ENCODE measurements at regions not wholly inside any gene's neighbourhood (a gene's known extent, or its start where the extent isn't known, plus 50 kb on each side); places are given as distances from the start of the nearest gene placed in this dataset.

- TF ChIP-seq RAD21 (IDR thresholded peaks at IDR 0.05; ENCODE audit: low read depth) (no peak), TEAD4 (IDR thresholded peaks at IDR 0.05) (no peak), REST (IDR thresholded peaks at IDR 0.05; ENCODE audit: low read depth) (no peak), CEBPB (IDR thresholded peaks at IDR 0.05) (no peak), NFIC (IDR thresholded peaks at IDR 0.05) (no peak), TAF1 (IDR thresholded peaks at IDR 0.05; ENCODE audit: low read depth) (no peak), EGR1 (IDR thresholded peaks at IDR 0.05) (no peak), ZBTB7A (IDR thresholded peaks at IDR 0.05; ENCODE audit: low read depth) (no peak), EP300 (IDR thresholded peaks at IDR 0.05; ENCODE audit: borderline replicate concordance) (no peak), USF1 (IDR thresholded peaks at IDR 0.05) (no peak), YY1 (IDR thresholded peaks at IDR 0.05; ENCODE audit: low read depth) (no peak)
Measured at GRCh38 chr4:34043131-34043530, 2201.2 kb downstream of the ARAP2 start.

GRCh38 chr4:34046580-34046979 lies 2197.7 kb downstream of the ARAP2 start:
- TF ChIP-seq YY1 (IDR thresholded peaks at IDR 0.05; ENCODE audit: low read depth) (no peak), CEBPB (IDR thresholded peaks at IDR 0.05) (peak; percentile 27; the same call in 1 of the 2 replicates), EP300 (IDR thresholded peaks at IDR 0.05; ENCODE audit: borderline replicate concordance) (no peak)

- TF ChIP-seq FOXM1 (IDR thresholded peaks at IDR 0.05; ENCODE audit: borderline replicate concordance, low read depth) (no peak), TCF12 (IDR thresholded peaks at IDR 0.05; ENCODE audit: low read depth) (no peak), NFIC (IDR thresholded peaks at IDR 0.05) (no peak), USF1 (IDR thresholded peaks at IDR 0.05) (no peak), CREB1 (IDR thresholded peaks at IDR 0.05; ENCODE audit: low read depth) (no peak), ZBTB7A (IDR thresholded peaks at IDR 0.05; ENCODE audit: low read depth) (no peak), TAF1 (IDR thresholded peaks at IDR 0.05; ENCODE audit: low read depth) (no peak), MAX (IDR thresholded peaks at IDR 0.05) (no peak), RAD21 (IDR thresholded peaks at IDR 0.05; ENCODE audit: low read depth) (no peak), CEBPB (IDR thresholded peaks at IDR 0.05) (no peak), YY1 (IDR thresholded peaks at IDR 0.05; ENCODE audit: low read depth) (no peak), TEAD4 (IDR thresholded peaks at IDR 0.05) (no peak), REST (IDR thresholded peaks at IDR 0.05; ENCODE audit: low read depth) (no peak), EGR1 (IDR thresholded peaks at IDR 0.05) (no peak), EP300 (IDR thresholded peaks at IDR 0.05; ENCODE audit: borderline replicate concordance) (no peak)
Measured at GRCh38 chr4:34047363-34047762, 2197.0 kb downstream of the ARAP2 start.

- TF ChIP-seq TAF1 (IDR thresholded peaks at IDR 0.05; ENCODE audit: low read depth) (no peak), TEAD4 (IDR thresholded peaks at IDR 0.05) (no peak), RAD21 (IDR thresholded peaks at IDR 0.05; ENCODE audit: low read depth) (no peak), EGR1 (IDR thresholded peaks at IDR 0.05) (no peak), CEBPB (IDR thresholded peaks at IDR 0.05) (no peak), MAX (IDR thresholded peaks at IDR 0.05) (no peak), NFIC (IDR thresholded peaks at IDR 0.05) (no peak), ZBTB7A (IDR thresholded peaks at IDR 0.05; ENCODE audit: low read depth) (no peak), CREB1 (IDR thresholded peaks at IDR 0.05; ENCODE audit: low read depth) (no peak), FOXM1 (IDR thresholded peaks at IDR 0.05; ENCODE audit: borderline replicate concordance, low read depth) (no peak), TCF12 (IDR thresholded peaks at IDR 0.05; ENCODE audit: low read depth) (no peak), EP300 (IDR thresholded peaks at IDR 0.05; ENCODE audit: borderline replicate concordance) (no peak), YY1 (IDR thresholded peaks at IDR 0.05; ENCODE audit: low read depth) (no peak), USF1 (IDR thresholded peaks at IDR 0.05) (no peak), REST (IDR thresholded peaks at IDR 0.05; ENCODE audit: low read depth) (no peak)
Measured at GRCh38 chr4:34066126-34066525, 2178.2 kb downstream of the ARAP2 start.
